ENCODE measurements at regions not wholly inside any gene's neighbourhood (a gene's known extent, or its start where the extent isn't known, plus 50 kb on each side); places are given as distances from the start of the nearest gene placed in this dataset.

- TF ChIP-seq CTCF (IDR thresholded peaks at IDR 0.05) (no peak), POLR2A (IDR thresholded peaks at IDR 0.05) (peak in 1 of 2 donors; percentile 15)
Observed at GRCh38 chr3:177810162-177810623, 612.9 kb upstream of the TBL1XR1 start.

All from adrenal gland (tissue), 5 donors.